ENCODE measurements at regions not wholly inside any gene's neighbourhood (a gene's known extent, or its start where the extent isn't known, plus 50 kb on each side); places are given as distances from the start of the nearest gene placed in this dataset.
"Not testable (repeated sequence)": the region's sequence is repeated elsewhere in the genome, so short reads cannot be mapped to it uniquely, and the experiment has no call there.

DNA sequence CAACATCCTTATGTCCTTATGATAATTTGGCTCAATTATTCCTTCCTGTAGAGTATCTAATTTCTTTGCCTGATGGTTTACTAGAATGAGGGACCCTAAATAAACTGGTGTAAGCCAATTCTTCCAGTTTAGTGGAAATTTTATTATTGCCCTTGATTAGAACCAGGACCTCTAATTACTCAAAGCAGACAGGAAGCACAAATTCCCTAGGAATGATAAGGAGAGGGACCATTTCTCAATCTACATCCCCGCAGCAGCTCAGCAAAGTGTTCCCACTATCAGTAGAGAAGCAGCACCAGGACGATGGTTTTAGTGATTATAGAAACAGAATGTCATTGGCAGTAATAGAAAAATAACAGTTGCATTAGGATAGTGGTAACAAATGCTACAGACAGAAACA is 97.1 kb downstream of the PLPPR4 start:
- no peak for DNase-seq (ENCODE audit: low spot score)

DNA sequence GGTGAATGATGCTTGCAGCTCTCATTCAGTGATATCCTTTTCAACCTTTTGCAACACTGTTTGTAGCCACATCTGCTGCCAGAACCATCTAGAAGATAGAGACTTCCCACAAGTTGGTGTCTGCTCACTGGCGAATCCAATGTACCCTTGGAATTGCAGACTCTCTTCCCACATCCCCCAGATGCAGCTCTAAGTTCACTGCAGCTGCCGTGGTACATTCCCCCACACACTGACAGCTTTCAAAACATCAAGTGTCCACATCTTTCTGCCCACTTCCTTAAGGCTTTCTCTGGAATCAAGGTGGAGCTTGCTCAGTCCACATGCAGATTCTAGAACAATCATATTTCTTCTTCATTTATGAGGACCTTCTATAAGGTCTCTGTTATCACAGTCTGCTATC is 99.2 kb downstream of the PLPPR4 start:
- DNase-seq (ENCODE audit: low spot score): no peak

DNA sequence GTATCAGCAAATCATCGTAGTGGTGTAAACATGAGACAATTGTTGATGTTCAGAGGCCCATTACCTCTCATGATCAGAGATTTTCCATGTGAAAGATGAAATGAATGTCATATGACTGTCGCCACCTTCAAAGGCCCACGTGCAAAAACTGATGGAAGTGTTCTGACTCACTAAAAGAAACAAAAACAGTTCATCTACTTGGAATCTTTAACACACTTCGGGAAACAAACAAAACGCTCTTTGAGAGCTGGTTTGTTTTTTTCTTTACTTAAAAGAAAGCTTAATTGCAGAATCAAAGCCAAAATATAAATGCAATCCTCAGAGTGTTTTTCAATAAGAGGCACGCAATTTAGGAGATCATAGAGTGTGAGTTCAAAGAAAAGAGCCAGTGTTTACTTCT is 100.8 kb downstream of the PLPPR4 start:
- DNase-seq (ENCODE audit: low spot score): no peak

DNA sequence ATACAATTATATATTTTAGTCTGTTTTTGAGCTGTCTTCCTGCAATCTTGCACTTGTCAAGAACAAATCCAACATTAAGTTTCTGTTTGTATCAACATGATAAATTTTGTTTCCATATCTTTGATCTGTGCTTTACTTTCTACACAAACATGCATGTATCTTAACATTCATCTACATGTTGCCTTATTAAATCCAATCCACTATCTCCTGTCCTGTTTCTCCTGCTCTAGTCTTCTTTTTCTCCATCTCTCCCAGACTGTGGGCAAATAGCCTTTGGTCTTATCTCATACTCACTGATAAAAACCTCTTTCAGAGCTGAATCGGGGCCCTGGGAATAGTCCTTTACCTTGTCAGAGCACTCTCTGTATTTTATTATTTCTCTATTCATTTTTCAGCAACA is 101.3 kb downstream of the PLPPR4 start:
- DNase-seq (ENCODE audit: low spot score): no peak

DNA sequence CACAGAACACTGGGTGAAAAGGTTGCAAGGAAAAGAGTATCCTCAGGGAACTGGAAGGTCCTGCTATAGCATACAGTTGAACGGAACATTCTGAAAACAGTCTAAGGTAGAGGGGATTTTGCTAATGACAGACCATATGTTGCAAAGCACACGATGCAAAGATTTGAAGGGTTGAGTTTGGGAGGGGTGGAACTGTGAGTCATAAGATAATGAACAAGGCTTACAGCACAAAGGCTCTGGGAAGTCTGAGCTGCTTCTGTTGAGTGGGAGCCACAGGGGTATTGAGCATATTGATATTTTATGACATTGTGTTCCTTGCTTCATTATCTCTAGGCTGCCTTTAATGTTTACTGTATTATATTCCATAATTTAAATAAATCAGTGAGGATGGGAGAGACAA is 104.9 kb downstream of the PLPPR4 start:
- no peak for DNase-seq (ENCODE audit: low spot score)

DNA sequence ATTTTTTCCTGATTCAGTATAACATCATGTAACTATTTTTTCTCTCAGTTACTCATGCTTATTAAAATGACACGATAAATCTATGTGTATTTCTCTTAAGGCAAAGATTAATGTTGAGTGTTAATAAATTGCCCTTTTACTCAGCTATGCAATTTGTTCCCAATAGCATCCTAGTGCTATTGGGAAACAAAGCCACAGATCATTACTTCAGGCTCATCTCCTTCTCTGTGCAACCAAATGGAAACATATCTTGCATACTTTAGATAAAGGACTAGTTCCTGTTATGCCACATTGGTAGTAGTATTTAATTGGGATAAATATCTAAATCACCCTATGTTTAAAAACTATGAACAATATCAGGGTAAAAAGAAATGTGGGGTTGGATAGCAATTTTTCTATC is 106.2 kb downstream of the PLPPR4 start:
- DNase-seq (ENCODE audit: low spot score): no peak

DNA sequence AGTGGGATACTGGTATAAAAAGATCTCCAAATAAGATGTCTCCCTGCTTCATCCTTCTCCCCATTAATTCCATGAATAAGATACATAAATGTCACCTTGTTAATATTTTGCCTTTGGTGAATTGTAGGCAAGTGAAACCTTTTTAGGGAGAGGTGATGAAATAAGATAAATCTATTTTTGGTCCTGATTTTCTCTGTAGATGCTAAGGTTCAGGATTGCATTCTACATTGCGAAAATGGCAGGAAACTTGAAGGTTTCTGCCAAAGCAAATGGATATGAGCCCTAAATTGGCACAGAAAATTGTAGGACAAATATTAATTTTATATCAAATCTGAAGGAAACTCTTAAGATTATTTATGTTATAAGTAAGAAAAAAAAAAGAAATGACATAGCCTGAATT is 107.1 kb downstream of the PLPPR4 start:
- no peak for DNase-seq (ENCODE audit: low spot score)

DNA sequence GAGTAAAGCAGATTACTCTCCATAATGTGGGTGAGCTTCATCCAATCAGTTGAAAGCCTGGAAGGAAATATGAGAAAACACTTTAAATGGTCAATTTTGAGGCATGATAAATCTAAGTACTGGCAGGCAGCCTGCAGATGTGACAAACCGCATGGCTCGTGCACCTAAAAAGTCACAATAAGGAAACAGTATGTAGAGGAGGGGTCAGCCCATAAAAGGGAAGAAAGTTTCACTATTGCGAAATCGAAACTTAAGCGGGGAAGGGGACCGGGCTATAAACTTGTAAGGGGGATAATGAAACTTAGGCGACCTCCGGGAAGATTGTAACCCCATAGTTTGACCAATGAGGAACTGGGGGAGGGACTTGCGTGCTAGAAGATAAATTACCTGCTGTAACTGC is 109.8 kb downstream of the PLPPR4 start:
- no peak for DNase-seq (ENCODE audit: low spot score)

DNA sequence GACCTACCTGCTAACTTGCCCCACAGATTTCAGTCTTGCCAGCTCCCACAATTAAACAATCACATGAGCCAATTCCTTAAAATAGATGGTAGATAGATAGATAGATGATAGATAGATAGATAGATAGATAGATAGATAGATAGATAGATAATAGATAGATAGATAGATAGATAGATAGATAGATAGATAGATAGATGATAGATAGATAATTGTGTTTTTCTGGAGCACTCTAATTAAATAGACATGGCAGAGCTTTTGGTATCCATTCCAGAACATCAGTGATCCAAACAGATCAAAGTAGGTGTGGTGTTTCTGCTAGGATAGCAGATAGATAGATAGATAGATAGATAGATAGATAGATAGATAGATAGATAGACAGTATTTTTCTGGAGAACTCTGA is 110.4 kb downstream of the PLPPR4 start:
- not testable (repeated sequence) for DNase-seq (ENCODE audit: low spot score)

DNA sequence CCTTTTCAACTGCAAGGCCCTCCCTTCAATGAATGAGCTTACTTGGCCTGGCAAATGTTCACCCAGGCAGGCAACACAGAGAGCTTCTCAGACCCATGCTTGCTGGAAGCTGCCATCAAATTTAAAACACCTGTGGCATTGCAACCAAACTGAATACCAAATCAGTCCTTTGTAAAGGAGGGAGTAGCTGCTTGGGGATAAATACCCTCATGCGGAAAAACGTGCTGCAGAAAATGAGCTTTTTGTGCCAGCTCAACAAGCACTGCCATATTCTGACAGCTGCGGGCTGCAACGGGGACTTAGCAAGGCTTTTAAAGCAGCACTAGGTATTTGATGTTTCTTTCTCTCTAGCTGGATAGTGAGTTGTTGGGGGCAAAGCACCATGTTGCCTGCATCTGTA is 119.7 kb downstream of the PLPPR4 start:
- no peak for DNase-seq (ENCODE audit: low spot score)

DNA sequence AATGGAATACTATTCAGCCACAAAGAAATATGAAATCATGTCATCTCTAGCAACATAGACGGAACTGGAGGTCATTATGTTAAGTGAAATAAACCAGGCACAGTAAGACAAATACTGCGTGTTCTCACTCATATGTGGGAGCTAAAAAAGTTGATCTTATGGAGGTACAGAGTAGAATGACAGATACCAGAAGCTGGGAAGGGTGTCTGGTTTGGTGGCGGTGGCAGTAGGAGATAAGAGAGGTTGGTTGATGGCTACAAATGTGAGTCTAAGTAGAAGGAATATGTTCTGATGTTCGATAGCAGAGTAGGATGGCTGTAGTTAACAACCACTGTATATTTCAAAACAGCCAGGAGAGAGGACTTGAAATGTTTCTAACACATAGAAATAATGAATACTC is 121.6 kb downstream of the PLPPR4 start:
- no peak for DNase-seq (ENCODE audit: low spot score)

DNA sequence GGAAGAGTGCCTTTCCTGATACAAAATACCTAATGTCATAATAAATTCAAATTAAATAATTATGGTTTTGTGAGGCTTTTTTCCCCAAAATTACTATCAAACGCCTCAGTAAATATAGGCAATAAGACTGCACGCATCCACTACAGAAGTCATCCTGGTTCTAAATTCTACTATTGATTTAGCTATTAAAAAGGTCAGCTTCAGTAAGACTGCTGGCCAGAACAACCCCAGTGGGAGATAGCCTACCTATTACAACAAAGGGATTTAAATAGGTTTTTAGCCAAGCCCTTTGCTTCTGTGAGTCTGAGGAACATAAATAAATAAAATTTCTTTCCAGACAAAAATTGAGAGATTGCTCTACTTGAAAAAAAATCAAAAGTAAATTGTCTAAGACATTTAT is 132.1 kb downstream of the PLPPR4 start:
- no peak for DNase-seq (ENCODE audit: low spot score)

DNA sequence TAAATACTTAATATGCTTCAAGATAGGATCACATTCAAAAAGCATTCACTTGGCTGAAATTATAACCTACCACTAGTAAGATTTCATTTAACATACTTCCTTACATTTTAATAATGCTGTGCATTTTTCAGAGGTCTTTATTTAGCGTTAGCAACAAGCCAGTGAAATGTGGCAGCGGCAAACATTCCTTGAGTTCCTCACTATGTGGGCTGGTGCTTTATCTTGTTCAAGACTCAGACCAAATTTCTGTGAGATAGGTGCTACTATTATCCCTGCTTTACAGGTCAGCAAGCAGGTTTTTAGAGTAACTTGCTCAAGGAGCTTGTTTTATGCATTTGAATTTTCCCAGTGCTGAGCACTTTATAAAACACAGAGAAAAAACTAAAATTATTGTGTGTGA is 132.7 kb downstream of the PLPPR4 start:
- no peak for DNase-seq (ENCODE audit: low spot score)

DNA sequence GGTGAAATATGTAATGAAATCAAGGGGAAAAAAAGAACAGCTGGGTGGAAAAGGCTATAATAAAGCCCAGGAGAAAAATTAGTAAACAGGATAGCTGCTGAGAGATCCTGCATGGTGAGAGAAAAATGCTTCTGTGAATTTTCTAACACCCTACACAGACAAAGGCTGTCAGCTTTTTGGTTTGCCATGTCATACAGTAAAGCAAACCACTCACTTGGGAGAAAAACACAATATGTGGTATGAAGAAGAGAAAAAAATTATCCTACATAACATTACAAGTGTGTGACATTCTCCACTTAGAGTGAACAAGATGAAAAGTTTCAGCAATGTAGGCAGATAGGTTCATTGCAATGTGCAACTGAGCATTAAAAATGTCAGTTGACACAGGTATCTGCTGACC is 133.6 kb downstream of the PLPPR4 start:
- no peak for DNase-seq (ENCODE audit: low spot score)

DNA sequence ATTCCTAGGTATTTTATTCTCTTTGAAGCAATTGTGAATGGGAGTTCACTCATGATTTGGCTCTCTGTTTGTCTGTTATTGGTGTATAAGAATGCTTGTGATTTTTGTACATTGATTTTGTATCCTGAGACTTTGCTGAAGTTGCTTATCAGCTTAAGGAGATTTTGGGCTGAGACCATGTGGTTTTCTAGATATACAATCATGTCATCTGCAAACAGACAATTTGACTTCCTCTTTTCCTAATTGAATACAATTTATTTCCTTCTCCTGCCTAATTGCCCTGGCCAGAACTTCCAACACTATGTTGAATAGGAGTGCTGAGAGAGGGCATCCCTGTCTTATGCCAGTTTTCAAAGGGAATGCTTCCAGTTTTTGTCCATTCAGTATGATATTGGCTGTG is 137.3 kb downstream of the PLPPR4 start:
- DNase-seq (ENCODE audit: low spot score): not testable (repeated sequence)

DNA sequence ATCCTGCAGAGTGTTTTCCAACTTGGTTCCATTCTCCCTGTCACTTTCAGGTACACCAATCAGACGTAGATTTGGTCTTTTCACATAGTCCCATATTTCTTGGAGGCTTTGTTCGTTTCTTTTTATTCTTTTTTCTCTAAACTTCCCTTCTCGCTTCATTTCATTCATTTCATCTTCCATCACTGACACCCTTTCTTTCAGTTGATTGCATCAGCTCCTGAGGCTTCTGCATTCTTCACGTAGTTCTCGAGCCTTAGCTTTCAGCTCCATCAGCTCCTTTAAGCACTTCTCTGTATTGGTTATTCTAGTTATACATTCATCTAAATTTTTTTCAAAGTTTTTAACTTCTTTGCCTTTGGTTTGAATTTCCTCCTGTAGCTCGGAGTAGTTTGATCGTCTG is 140.1 kb downstream of the PLPPR4 start:
- not testable (repeated sequence) for DNase-seq (ENCODE audit: low spot score)

DNA sequence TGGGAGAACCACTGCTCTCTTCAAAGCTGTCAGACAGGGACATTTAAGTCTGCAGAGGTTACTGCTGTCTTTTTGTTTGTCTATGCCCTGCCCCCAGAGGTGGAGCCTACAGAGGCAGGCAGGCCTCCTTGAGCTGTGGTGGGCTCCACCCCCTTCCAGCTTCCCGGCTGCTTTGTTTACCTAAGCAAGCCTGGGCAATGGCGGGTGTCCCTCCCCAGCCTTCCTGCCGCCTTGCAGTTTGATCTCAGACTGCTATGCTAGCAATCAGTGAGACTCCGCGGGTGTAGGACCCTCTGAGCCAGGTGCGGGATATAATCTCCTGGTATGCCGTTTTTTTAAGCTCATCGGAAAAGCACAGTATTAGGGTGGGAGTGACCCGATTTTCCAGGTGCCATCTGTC is 141.0 kb downstream of the PLPPR4 start:
- not testable (repeated sequence) for DNase-seq (ENCODE audit: low spot score)

DNA sequence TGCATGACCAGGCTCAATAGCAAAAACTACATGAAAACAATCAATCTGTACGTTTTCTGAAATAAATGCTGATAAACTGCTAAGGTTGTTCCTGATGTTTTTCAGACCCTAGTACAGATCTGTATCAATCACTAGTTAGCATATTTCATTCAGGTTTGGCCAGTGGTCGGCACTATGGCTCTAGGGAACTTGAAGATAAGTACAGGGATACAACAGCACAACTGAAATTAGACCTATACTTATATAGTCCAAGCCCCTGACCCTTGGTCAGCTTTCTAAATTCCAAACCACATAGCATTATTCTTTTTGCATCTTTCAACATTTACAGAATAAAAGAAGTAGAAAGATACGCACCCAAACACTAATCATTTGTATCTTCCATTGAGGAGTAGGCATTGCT is 142.7 kb downstream of the PLPPR4 start:
- no peak for DNase-seq (ENCODE audit: low spot score)

DNA sequence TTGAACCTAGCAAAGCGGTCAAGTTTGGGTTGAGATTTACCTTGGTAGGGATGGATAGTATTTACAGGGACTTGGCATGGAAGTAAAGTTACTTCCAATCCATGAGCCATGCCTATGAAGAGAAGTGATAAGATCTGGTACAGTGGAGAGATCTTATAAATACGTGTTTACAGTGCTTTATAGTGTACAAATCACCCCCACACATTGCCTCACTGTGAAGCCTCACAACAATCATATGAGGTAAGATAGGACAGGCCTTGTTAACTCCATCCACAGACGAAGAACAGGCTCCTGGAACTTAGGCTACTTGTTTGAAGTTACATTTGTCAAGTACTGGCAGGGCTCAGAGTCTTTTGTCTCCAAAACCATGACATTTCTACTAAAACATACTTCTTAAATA is 159.8 kb downstream of the PLPPR4 start:
- DNase-seq (ENCODE audit: low spot score): no peak

DNA sequence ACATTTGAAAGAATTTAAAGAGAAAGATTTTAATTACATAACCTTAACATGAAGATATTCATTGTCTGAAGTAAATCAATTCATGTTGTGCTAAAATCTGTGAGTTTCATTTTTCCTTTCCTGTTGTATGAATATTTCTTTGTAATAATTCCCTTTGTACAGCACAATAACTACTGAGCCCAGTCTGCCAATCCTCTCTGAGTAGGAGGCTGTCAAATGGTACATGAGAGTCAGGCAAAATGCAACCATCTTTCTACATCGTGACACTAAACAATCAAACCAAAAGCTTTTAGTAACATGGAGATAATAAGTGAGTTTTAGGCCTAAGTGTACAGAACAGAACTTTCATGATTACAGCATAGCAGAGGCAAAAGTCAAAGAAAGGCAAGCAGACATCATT is 165.5 kb downstream of the PLPPR4 start:
- no peak for DNase-seq (ENCODE audit: low spot score)

DNA sequence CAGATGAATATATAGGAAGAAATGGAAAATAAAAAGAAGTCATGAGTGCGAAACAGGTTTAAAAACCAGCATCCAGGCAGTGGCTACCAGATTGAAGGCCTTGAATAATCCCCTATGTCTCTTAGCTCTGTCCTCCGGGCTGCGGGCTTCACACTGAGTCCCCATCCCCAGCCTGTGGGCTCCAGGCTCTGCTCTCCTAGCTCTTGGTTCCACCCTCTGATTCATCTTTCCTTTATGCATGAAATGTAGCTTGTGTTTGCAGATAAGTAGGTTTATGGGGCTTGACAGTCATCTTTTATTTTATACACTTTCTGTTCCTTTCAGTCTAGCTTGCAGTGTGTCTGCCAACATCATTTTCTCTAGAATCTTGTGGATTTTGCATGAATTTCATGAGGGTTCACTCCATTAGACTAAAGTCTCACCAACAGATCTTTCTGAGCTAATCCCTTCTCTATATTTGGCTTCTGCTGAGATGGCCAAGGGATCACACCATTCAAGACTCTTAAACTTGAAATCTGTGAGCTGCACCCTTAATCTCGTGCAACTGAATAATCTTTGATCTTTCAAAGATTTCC is 174.5 kb downstream of the PLPPR4 start:
- no peak for DNase-seq (ENCODE audit: low spot score)

DNA sequence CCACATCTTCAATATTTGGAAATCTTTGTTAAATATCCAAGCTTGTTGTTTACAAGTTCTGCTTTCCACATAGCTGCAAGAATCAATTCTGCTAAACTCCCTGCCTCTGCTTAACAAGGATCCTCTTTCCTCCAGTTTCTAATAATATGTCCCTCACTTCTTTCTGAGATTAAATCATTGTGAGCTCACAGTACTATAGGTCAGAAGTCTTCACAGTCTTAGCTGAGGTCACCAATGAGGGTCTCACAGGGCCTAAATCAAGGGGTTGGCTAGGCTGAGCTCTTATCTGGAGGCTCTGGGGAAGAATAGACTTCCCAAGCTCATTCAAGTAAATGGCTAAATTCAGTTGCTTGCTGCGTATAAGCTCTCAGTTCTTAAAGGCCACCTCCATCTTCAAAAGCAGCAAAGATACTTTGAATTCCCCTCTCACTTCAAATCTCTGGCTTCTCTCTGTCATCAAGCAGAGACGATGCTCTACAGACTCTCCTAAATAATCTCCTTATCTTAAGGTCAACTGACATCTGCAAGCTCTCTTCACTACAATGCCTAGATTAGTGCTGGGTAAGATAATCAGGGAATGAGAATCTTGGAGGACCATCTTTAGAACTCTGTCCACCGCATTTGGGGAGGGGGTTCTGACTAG is 175.3 kb downstream of the PLPPR4 start:
- DNase-seq (ENCODE audit: low spot score): no peak

DNA sequence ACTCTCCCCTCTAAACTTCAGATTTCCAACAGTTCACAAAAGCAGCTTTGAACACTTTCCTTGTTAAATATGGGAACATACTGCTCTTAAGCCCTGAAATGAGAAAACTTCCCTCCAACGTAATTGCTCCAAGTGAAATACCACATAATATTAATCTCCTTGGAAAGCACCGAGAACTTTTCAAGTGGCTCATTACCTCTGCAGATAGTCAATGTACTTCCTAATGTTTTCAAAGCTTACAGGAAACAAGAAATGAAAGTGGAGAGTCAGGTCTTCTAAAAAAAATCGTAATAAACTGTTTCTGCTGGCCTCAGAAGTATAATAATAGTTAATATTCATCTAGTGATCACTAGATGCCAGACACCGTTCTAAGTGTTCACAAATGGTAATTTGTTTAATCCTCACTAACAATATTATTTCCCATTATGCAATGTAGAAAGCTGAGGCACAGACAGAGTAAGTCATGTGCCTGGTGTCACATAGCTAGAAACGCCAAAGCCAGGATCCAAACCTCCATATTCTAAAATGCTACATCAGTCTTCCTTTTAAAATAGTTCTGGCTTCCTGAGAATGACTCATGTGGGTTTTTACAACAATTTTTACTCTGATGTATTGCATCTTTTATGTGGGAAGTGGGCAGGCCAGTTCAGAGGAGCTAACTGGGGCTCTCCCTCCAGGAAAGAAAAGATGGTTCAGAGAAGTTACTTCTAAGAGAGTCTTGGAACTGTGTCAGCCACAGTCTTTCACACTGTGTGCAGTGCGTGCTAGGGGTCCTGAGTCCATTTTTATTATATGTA is 177.2 kb downstream of the PLPPR4 start:
- peak; percentile 15 for DNase-seq (ENCODE audit: low spot score)
